ENCODE measurements at regions not wholly inside any gene's neighbourhood (a gene's known extent, or its start where the extent isn't known, plus 50 kb on each side); places are given as distances from the start of the nearest gene placed in this dataset.

DNA sequence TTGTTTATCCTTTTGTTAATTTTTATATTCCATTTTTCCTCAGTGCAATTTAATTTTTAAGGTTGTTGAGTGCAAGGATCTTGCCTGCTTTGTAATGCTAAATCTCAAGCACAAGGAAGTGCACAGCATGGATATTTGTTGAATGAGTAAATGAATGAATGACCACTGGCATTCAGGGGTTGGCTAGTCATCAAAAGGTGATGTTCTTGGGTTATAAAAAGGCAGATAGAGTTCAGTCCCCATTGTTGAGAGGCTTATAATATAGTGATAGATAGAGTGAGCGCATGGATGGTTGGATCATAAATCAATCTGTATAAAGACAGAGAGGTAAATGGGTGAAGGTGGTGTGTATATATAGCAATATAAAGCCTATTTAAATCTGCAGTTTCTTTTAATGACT is 193.2 kb upstream of the KLF6 start:
- H3K4me3 Mint-ChIP-seq = no peak overlapping the region
- no peak overlapping the region for H3K27ac Mint-ChIP-seq
- H3K27me3 Mint-ChIP-seq (ENCODE audit: low read depth) = no peaks in the 10 kb centered on the region
- TF ChIP-seq, protein P1, sequence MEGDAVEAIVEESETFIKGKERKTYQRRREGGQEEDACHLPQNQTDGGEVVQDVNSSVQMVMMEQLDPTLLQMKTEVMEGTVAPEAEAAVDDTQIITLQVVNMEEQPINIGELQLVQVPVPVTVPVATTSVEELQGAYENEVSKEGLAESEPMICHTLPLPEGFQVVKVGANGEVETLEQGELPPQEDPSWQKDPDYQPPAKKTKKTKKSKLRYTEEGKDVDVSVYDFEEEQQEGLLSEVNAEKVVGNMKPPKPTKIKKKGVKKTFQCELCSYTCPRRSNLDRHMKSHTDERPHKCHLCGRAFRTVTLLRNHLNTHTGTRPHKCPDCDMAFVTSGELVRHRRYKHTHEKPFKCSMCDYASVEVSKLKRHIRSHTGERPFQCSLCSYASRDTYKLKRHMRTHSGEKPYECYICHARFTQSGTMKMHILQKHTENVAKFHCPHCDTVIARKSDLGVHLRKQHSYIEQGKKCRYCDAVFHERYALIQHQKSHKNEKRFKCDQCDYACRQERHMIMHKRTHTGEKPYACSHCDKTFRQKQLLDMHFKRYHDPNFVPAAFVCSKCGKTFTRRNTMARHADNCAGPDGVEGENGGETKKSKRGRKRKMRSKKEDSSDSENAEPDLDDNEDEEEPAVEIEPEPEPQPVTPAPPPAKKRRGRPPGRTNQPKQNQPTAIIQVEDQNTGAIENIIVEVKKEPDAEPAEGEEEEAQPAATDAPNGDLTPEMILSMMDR (IDR thresholded peaks at IDR 0.05; ENCODE audit: unreplicated experiment) = no peak
- peaks cover 3% of the 10 kb centered on the region for H3K4me1 Mint-ChIP-seq
- peaks cover 3% of the 10 kb centered on the region for H3K36me3 Mint-ChIP-seq
- H3K9me3 Mint-ChIP-seq = peaks cover 12% of the 10 kb centered on the region
- DNase-seq (ENCODE audit: low spot score in 2 of 2, unreplicated experiment in 2 of 2) = no peak

DNA sequence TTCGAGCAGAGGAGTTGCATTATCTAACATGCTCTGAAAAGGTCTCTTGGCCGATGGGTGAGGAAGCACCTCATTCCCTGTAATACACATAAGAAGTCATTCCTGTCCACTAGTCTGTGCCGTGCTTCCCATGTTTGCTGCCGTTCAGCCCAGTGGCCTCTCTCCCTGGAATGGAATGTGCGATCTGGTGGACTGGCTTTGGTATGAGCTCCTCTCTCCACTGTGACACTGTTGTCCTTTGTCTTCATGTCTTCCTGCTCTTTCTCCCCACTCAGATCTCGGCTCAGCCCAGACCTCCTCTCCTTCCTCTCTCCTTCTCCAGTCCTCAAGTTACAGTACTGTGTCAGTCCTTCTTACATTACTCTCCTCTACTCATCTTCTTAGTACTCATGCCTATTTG is 192.8 kb upstream of the KLF6 start:
- TF ChIP-seq, protein P1 (IDR thresholded peaks at IDR 0.05; ENCODE audit: unreplicated experiment) = no peak
- Mint-ChIP-seq H3K27me3 (ENCODE audit: low read depth) (no peaks in the 10 kb centered on the region), H3K9me3 (peaks cover 8% of the 10 kb centered on the region), H3K4me3 (no peak overlapping the region), H3K36me3 (peaks cover 2% of the 10 kb centered on the region), H3K4me1 (peaks cover 6% of the 10 kb centered on the region), H3K27ac (no peak overlapping the region)
- DNase-seq (ENCODE audit: low spot score in 2 of 2, unreplicated experiment in 2 of 2) = no peak

DNA sequence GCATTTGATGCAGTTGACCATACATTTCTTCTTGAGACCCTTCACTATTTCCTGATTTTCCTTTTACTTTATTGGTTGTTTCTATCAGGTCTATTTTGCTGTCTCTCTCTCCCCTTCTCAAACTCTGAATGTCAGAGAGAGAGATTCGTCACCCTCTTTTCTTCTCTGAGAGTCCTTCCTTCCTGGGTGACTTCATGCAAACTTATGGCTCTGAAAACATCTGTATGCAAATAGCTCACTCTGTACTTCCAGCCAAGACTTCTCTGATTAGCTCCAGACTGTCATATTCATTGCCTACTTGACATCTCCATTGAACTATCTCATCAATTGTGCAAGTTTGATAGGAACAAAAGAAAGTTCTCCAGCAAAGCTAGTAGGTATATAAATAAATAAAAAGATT is 191.7 kb upstream of the KLF6 start:
- H3K27ac Mint-ChIP-seq = no peak overlapping the region
- H3K27me3 Mint-ChIP-seq (ENCODE audit: low read depth) = no peaks in the 10 kb centered on the region
- H3K36me3 Mint-ChIP-seq = no peaks in the 10 kb centered on the region
- H3K4me1 Mint-ChIP-seq = peaks cover 15% of the 10 kb centered on the region
- DNase-seq (ENCODE audit: low spot score in 2 of 2, unreplicated experiment in 2 of 2) = no peak
- no peak overlapping the region for H3K4me3 Mint-ChIP-seq
- TF ChIP-seq, protein P1 (IDR thresholded peaks at IDR 0.05; ENCODE audit: unreplicated experiment) = no peak
- H3K9me3 Mint-ChIP-seq = peaks cover 5% of the 10 kb centered on the region

DNA sequence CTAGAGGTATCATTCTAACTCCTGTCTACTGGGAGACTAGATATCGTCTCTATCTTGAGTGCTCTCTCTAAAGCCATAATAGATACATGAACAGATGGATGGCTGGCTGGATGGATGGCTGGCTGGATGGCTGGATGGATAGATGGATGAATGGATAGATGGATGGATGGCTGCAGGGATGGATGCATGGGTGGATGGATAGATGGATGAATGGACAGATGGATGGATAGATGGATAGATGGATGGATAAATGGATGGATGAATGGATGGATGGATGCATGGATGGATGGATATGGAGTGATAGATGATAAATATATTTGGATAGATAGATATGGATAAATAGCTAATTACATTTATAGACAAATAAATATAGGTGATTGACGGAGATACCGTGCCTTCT is 191.2 kb upstream of the KLF6 start:
- H3K27ac Mint-ChIP-seq = no peak overlapping the region
- no peak overlapping the region for H3K4me3 Mint-ChIP-seq
- no peaks in the 10 kb centered on the region for H3K27me3 Mint-ChIP-seq (ENCODE audit: low read depth)
- H3K36me3 Mint-ChIP-seq = no peaks in the 10 kb centered on the region
- peaks cover 16% of the 10 kb centered on the region for H3K4me1 Mint-ChIP-seq
- DNase-seq (ENCODE audit: low spot score in 2 of 2, unreplicated experiment in 2 of 2) = no peak
- TF ChIP-seq, protein P1 (IDR thresholded peaks at IDR 0.05; ENCODE audit: unreplicated experiment) = no peak
- H3K9me3 Mint-ChIP-seq = peaks cover 5% of the 10 kb centered on the region

DNA sequence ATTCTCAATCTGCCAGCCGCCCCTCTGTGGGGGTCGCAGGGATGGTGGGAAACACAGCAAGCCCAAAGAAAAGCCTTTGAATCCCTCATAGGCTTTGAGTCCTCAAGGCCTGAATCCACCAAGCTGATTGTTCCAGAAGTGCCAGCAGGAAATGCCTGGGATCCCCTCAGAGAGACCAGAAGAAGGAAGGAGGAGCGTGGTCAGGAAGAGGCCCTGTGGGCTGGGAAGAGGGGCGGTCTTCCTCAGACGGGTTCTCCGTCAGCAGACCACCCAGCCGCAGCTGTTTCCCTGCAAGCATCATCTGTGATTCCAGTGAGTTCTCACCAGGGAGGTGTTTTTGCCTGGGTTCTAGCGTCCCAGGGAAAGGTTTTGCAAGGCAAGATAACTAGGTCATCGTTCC is 190.0 kb upstream of the KLF6 start:
- H3K4me3 Mint-ChIP-seq = no peak overlapping the region
- H3K9me3 Mint-ChIP-seq = peaks cover 5% of the 10 kb centered on the region
- peaks cover 27% of the 10 kb centered on the region for H3K4me1 Mint-ChIP-seq
- no peaks in the 10 kb centered on the region for H3K27me3 Mint-ChIP-seq (ENCODE audit: low read depth)
- no peak overlapping the region for H3K27ac Mint-ChIP-seq
- TF ChIP-seq, protein P1 (IDR thresholded peaks at IDR 0.05; ENCODE audit: unreplicated experiment) = no peak
- H3K36me3 Mint-ChIP-seq = no peaks in the 10 kb centered on the region
- no peak for DNase-seq (ENCODE audit: low spot score in 2 of 2, unreplicated experiment in 2 of 2)
